AG09319 (cell line): ENCODE measurements at regions not wholly inside any gene's neighbourhood (a gene's known extent, or its start where the extent isn't known, plus 50 kb on each side); places are given as distances from the start of the nearest gene placed in this dataset.

Source experiments
- DNase-seq: peaks from one replicate; pipeline ENCODE4 v3.0.0-alpha.2; 2010; ENCODE audit warnings: low read depth; ENCODE audit errors: extremely low read depth
- CTCF ChIP-seq: IDR thresholded peaks from 2 replicates; pipeline ENCODE4 v1.5.1; 2011; ENCODE audit warnings: low read depth, mild to moderate bottlenecking, inconsistent platforms, low read length, moderate library complexity

- DNase-seq = no peak
- TF ChIP-seq CTCF = no peak
These were observed 2082.7 kb upstream of the RAG2 start for GRCh38 chr11:38680746-38681145.

- TF ChIP-seq CTCF = no peak
- no peak for DNase-seq
These were observed 2082.1 kb upstream of the RAG2 start for GRCh38 chr11:38680166-38680565.

- TF ChIP-seq CTCF = no peak
- DNase-seq = no peak
These were observed 2074.4 kb upstream of the RAG2 start for GRCh38 chr11:38672445-38672844.

GRCh38 chr11:38667359-38667758 is 2069.3 kb upstream of the RAG2 start:
- DNase-seq = no peak
- TF ChIP-seq CTCF = no peak

GRCh38 chr11:38648604-38649003 is 2050.6 kb upstream of the RAG2 start:
- no peak for DNase-seq
- TF ChIP-seq CTCF = no peak

GRCh38 chr11:38646382-38646781 is 2048.3 kb upstream of the RAG2 start:
- TF ChIP-seq CTCF = no peak
- DNase-seq = no peak

GRCh38 chr11:38640854-38641253 is 2042.8 kb upstream of the RAG2 start:
- TF ChIP-seq CTCF = no peak
- no peak for DNase-seq
